Tibial artery (tissue), 4 donors: ENCODE measurements at regions not wholly inside any gene's neighbourhood (a gene's known extent, or its start where the extent isn't known, plus 50 kb on each side); places are given as distances from the start of the nearest gene placed in this dataset.

Experiments used
- DNase-seq, 2 donors: peaks; one replicate each; pipeline ENCODE4 v3.0.0-alpha.2; 2019
- H3K27ac ChIP-seq, 2 donors: fragments of 200-600 bp; sonication (generic) in 1 of 2; 1 replicate in 1 of 2; 2 replicates in 1 of 2; pipeline ENCODE4 v1.5.1; 2018 to 2019; ENCODE audit warnings: mild to moderate bottlenecking in 1 of 2
- H3K27me3 ChIP-seq, 2 donors: fragments of 200-600 bp; sonication (generic) in 1 of 2; one replicate each; pipeline versions ENCODE4 v1.5.1 to v1.6.0; 2016 to 2019
- H3K36me3 ChIP-seq, 3 donors: fragments of 200-600 bp; sonication (generic) in 2 of 3; one replicate each; pipeline ENCODE4 v1.5.1; 2016 to 2019; ENCODE audit warnings: mild to moderate bottlenecking in 2 of 3
- H3K4me1 ChIP-seq, 4 donors: fragments of 200-600 bp; sonication (generic) in 2 of 4; 1 replicate in 3 of 4; 2 replicates in 1 of 4; pipeline ENCODE4 v1.5.1; 2016 to 2019
- H3K4me3 ChIP-seq, 2 donors: fragments of 200-600 bp; sonication (generic) in 1 of 2; 1 replicate in 1 of 2; 2 replicates in 1 of 2; pipeline ENCODE4 v1.5.1; 2018 to 2019; ENCODE audit warnings: mild to moderate bottlenecking in 2 of 2
- H3K9me3 ChIP-seq, 3 donors: fragments of 200-600 bp; sonication (generic) in 1 of 3; one replicate each; pipeline ENCODE4 v1.5.1; 2016 to 2019
- CTCF ChIP-seq, 2 experiments: fragments of 200-600 bp in 1 of 2; fragments of 450-650 bp in 1 of 2; IDR thresholded peaks; one replicate each; pipeline ENCODE4 v1.5.1; 2017 to 2019; ENCODE audit warnings: antibody characterized with exemption in 2 of 2, mild to moderate bottlenecking in 1 of 2, moderate library complexity in 1 of 2
- intact Hi-C: fragments of 100-400 bp; cut with DNase I; formaldehyde crosslinking; loops from one replicate; pipeline ENCODE4 v1.15.0; 2023; ENCODE audit warnings: low total_unique reads

- Histone ChIP-seq H3K4me1 (peaks cover 0 to 10% (median 3%) of the 10 kb centered on the region in 4 donors), H3K27me3 (no peaks in the 10 kb centered on the region), H3K36me3 (no peaks in the 10 kb centered on the region), H3K27ac (no peak overlapping the region), H3K9me3 (no peaks in the 10 kb centered on the region), H3K4me3 (no peak overlapping the region)
- intact Hi-C loops = no loop called here
- TF ChIP-seq CTCF (IDR thresholded peaks at IDR 0.05) = no peak
- no peak for DNase-seq
Observed at GRCh38 chr10:78250313-78251015, 216.8 kb downstream of the RPS24 start.

DNA sequence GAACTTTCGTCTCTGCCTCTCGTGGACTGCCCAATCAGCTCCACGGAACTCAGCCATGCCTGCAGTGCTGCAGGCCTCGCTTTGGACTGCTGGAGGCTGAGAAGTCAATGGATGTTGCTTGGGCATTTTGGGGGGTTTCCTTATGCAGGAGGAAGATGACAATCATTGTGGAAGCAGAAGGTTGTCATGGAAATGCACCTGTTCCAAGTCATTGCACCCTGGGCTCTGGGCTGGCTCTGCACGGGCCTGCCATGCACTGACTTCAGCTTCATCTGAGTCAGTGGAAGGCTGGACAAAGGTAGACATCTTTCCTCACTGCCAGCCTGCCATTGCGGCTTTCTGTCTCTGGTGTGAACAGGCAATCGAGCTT is 217.3 kb downstream of the RPS24 start:
- no peak for TF ChIP-seq CTCF (IDR thresholded peaks at IDR 0.05)
- H3K4me1 ChIP-seq = peaks cover 0 to 15% (median 4%) of the 10 kb centered on the region in 4 donors
- no peaks in the 10 kb centered on the region for H3K9me3 ChIP-seq
- no peaks in the 10 kb centered on the region for H3K27me3 ChIP-seq
- no peak overlapping the region for H3K4me3 ChIP-seq
- no peak for DNase-seq
- H3K36me3 ChIP-seq = no peaks in the 10 kb centered on the region
- intact Hi-C loops = no loop called here
- H3K27ac ChIP-seq = no peak overlapping the region

DNA sequence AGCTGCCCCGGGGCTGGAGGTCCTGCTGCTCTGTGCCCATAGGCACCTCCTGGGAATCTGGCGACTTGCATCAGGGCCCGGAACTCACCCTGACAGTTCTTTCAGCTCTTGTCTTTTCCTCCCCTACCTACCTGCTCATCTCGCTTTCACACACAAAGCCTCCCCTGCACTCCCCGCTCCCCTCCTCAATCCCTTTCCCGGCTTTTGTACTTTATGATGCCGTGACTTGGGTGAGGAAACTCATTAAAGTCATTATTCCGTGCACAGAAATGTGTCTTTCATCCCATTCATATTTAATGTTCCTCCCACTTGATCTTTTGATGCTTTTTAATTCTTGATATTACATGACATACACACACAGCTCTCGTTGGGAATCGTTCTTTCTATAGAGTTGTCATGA is 218.6 kb downstream of the RPS24 start:
- Histone ChIP-seq H3K9me3 (no peaks in the 10 kb centered on the region), H3K36me3 (no peaks in the 10 kb centered on the region), H3K4me1 (peaks cover 0 to 23% (median 10%) of the 10 kb centered on the region in 4 donors), H3K27ac (no peak overlapping the region), H3K27me3 (no peaks in the 10 kb centered on the region), H3K4me3 (no peak overlapping the region)
- no peak for TF ChIP-seq CTCF (IDR thresholded peaks at IDR 0.05)
- intact Hi-C loops = no loop called here
- no peak for DNase-seq

- H3K36me3 ChIP-seq = no peaks in the 10 kb centered on the region
- intact Hi-C loops = no loop called here
- H3K27ac ChIP-seq = no peak overlapping the region
- H3K9me3 ChIP-seq = no peaks in the 10 kb centered on the region
- peaks cover 0 to 17% (median 8%) of the 10 kb centered on the region in 4 donors for H3K4me1 ChIP-seq
- no peak for TF ChIP-seq CTCF (IDR thresholded peaks at IDR 0.05)
- no peak for DNase-seq
- H3K4me3 ChIP-seq = no peak overlapping the region
- H3K27me3 ChIP-seq = no peaks in the 10 kb centered on the region
Observed at GRCh38 chr10:78253063-78253853, 219.6 kb downstream of the RPS24 start.

DNA sequence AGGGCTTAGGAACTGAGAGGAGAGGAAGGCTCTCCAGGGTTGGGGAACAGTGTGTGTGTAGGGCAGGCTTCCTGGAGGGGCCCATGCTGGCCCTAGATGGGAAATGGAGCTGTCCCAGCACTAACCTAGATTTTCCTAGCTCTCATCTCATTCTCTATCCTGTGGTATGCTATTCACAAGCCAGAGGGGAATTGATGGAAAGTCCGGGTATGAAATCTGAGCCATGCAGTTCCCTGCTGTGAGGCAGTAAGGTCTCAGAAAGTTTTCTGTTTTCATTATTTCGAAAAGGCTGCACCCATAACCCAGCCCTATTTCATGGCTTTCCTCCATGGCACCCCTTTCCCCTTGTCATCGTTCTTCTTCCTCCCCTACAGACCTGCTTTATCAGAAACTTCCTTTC is 220.3 kb downstream of the RPS24 start:
- H3K27ac ChIP-seq = no peak overlapping the region
- DNase-seq = no peak
- H3K4me3 ChIP-seq = no peak overlapping the region
- intact Hi-C loops = no loop called here
- H3K9me3 ChIP-seq = no peaks in the 10 kb centered on the region
- peaks cover 0 to 15% (median 7%) of the 10 kb centered on the region in 4 donors for H3K4me1 ChIP-seq
- H3K36me3 ChIP-seq = no peaks in the 10 kb centered on the region
- no peak for TF ChIP-seq CTCF (IDR thresholded peaks at IDR 0.05)
- no peaks in the 10 kb centered on the region for H3K27me3 ChIP-seq
